ENCODE measurements at regions not wholly inside any gene's neighbourhood (a gene's known extent, or its start where the extent isn't known, plus 50 kb on each side); places are given as distances from the start of the nearest gene placed in this dataset.

DNA sequence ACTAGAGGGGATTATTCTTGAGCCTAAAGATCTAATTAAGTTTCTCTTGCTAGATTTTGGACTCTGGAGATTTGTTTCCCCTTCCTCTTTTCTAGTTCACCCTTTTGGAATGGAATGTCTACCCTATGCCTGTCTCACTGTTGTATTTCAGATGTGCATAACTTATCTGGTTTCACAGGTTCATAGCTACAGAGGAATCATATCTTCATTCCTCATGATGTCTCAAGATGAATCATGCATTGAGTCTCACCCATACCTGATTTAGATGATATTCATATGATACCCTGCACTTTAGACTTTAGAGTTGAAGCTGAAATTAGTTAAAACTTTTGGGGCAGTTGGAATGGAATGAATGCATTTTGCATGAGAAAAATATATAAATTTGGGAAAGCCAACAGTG, 246.7 kb downstream of the HS3ST1 start:
- DNase-seq, result no peak

DNA sequence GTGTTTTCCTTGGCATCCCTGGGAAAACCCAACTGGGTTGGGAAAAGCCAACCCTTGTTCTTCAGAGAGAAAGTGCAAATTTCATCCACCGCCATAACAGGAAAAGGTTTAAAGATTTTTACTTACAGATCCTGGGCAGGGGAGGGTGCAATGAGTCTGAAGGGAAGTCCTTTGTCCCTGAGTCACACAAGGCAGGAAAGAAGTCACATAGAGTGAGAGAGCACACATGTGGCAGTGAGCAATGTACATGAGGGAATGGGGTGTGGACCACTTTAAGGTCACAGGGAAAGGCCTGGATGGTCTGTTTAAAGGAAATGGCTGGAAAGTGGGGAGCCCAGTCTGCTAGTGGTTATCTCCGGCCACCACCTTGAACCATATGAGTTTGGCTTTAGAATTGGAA, 248.9 kb downstream of the HS3ST1 start:
- DNase-seq, result no peak

DNA sequence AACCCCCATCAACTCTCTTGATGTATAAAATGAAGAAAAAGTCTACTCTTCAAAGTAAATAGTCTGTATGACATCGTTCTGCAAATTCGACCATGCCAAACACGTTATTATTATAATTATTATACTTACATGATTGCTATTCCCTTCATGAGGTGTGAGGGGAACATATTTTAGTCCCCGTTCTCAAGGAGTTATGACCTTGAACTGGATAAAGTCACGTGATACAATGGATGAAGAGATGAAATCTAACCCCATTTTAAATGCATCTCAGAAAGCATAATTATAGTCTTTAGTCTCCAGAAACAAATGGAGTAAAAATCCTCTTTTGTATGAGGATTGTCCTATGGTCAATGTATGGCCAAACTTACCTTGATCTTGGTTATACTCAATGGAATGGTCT, 250.3 kb downstream of the HS3ST1 start:
- no peak for DNase-seq

DNA sequence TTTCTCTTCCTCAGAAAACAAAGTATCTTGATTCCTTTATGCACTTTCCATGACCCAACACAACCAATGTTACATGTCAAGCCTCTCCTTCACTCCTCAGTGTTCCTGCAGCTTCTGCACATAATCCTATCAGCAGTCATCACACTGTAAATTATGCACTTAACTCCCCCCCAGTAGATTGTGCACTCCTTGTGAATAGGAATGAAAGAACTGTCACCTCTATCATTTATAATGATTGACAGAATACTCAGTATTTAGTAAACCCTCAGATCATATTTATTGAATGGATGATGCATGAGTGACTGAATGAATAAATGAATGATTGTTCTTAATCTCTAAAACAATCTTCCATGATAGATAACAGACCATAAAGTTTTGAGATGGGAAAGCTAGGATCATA, 253.3 kb downstream of the HS3ST1 start:
- no peak for DNase-seq

DNA sequence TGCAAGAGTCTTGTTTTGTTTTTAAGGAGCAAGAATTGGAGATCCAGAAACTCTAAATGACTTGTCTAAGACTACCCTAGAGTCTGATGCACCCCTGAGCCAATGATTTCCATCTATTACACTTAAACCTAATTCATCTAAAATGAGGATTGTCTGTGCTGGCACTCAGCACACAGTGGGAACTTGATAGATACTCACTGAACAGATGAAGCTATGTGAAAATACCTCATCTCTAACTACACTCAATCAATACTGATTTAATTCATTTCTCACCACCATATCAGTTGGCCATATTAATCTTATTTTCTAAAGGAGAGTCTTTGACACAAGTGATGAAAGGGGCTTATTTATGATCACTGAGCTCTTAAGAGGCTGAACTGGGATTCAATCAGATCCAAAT, 262.1 kb downstream of the HS3ST1 start:
- DNase-seq, result no peak

DNA sequence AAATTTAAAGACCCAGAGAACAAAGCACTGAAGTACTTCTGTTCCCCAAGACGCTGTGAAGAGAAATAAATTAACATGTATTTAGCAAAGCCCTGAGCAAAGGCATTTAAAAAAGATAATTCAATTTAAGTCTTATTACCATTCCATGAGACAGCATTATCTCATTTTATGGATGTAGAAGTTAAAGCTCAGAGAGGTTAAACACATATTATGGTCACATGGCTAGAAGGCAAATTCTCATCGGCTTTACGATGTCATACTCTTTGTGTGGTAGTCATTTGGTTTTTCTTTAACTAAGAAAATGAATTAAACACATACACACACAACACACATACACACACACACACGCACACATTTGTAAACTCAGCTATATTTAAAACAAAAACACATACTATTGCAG, 262.7 kb downstream of the HS3ST1 start:
- DNase-seq, result no peak

DNA sequence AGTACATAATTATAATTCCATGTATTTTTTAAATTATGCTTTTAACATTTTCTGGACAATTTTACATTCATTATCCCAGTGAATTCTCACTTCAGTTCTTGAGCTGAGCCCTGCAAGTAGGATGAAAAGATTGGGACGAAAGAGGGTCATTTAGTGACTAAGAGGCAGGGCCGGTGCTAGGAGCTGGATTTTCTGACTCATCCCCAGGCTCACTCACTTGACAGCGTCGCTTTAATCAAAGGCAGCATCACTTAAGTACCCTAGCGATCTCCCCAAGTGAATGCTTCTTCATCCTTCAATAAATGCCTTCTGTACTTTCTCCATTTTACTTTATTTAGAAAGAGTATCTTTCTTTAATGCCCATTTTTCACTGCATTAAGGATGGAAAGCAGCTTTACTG, 263.6 kb downstream of the HS3ST1 start:
- no peak for DNase-seq

DNA sequence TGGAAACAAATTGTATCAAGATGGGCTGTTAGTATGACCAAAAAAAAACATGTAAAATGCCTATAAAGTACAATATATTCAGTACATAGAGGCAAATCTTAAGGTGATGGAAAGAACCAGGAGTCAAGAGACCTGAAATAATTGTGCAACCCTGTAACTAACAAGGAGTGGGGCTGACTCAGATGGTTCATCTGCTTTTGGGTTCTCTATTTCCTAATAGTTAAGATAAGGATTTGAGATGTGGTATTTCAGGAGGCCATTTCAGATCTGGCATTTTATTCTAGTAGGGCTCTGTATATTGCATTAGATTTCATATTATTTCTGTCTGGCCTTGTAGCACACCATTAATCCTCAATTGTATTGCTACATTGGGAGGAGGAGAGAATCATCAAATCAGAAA, 268.4 kb downstream of the HS3ST1 start:
- DNase-seq, result no peak

DNA sequence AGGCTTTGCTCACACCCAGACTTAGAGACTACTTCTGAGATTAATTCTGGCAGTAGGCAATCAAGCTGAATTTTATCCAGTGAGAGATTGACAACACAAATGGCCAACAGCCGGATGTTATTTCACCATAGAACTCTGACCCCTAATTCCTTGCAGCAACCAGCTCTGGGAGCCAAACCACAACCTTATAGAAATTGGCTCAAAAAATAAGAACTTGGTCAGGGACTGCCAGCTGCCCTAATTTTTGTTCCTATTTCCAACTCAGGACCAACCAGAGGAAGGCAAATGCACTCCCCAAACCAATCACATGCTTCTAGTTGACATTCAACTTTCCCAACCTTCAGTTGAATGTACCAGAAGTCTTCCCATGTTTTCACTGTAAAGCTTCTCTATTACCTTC, 269.7 kb downstream of the HS3ST1 start:
- no peak for DNase-seq

DNA sequence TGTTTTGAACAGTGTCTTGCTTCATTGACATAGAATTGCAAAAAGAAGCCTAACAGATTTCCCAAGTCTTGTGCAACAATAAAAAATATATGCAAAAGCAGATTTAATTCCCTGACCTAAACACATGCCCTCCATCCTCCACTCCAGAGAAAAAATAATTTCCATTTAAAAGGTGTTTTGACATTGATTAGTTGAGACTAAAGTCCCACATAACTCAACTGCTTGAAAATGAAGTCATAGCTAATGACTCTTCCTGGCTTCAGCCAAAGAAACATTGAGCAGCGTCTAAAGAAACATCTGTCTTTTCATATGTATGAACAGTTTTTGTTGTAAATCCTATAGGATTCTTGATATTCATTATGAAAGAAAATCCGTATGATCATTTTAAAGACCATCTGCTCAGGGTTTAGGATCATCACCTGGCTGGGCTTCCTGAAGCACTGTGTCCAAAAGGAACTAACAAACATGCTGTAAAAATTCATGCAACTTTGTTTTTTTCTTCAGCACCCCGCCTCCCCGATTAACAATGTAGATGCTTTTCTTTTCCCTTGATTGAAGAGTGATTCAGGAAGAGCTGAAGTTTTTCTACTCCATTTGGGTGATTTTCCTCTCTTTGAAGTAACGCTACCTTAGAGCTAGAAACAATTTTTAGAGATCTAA, 273.4 kb downstream of the HS3ST1 start:
- no peak for DNase-seq

DNA sequence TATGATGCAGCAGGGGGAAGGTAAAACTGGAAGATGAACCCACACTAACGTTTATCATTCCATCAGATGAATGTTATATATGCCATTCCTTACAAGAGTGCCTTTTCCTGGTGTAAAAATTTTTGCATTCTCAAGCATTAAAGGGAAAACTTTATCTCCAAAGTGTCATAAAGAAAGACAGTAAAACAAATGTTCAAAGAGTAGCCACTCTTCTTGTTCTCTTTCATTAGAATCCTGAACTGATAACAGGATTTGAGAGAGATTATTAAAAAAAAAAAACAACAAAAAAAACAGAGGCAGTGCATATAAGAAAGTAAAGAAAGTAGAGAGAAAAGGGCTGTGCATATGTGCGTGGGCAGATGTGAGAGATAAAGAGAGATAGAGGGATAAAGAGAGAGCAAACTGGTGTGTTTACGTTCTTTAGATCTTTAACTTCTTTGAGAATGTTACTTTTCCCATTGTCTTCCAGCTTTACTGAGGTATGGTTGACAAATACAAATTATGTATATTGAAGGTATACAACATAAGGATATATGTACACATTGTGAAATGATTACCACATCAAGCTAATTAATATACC, 275.4 kb downstream of the HS3ST1 start:
- no peak for DNase-seq

DNA sequence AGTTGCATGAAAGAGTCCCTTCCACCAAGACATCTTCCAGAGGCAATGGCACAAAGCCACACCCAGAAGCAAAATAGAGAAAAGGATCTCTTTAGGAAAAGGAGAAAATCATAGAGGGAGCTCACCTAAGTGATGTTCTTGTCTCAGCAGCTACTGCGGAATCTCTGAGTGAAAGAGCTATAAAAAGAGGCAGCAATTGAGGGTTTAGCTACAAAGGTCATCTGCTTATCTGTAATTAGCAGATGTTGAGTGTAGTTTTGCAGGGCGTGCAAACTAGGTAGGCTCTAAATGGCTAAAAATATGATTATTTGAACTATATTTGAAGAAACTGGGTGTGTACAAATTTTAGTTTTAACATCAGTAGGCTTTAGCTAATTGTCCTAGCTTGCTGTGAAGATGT, 276.0 kb downstream of the HS3ST1 start:
- no peak for DNase-seq

DNA sequence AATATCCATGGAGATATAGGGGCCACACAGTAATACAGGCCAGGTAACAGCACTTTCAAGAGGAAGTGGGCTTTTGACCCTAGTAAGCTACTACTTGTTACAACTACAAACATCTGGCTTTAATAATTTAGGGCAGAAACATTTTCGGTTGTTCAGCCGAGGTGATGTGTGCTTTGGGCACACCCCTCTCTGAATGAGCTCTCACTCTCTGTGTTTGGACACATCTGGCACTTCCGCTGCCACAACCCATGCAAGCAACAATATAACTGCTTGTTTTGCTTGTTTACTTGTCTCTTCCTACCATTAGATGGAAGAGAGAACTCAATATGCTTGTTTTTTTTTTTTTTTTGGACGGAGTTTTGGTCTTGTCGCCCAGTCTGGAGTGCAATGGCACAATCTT, 277.2 kb downstream of the HS3ST1 start:
- DNase-seq, result no peak

DNA sequence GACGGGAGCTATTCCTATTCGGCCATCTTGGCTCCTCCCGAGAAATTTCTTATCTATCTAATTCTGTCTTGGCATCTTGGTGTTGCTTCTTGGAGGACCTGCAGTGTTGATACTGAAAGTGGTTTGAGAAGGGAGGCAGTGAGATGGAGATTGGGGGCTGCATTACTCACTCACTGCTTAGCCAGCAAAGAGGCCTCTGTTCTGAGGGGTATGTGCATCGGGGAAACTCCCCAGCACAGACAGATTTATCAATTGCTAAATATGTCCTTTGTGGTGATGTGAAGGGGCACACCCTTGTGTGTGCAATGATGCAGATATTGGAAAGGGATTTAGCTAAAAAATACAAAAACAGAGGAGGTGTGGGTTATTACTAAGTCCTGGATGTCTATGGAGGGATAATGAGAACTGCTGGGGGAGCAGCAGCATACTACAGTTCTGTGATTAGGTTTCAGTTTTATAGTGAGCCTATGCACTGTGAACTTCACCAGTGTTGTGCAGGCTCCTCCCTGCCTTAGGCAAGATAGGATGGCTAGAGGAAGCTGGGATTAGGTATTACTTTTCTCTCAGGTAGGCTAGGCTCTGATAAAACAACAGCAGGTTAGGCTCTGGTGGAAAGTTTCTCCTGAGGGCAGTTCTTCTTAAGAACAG, 279.0 kb downstream of the HS3ST1 start:
- no peak for DNase-seq

DNA sequence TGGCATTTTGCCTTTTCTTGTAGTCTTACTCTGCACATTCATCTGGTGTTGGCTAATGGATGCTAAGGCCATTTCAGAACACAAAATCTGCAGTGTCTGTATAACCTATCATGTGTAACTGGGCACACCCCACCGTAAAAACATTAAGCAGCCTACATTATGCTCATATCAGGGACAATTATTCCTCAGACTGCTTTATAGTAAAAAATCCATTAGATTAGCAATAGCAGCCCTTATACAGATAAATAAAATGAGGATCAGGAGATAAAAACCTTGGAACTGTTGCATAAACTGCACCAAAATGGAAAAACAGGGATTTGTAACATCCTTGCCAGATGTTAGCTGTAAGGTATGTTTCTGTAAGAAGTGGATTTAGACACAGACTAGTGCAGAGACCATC, 288.8 kb downstream of the HS3ST1 start:
- no peak for DNase-seq

DNA sequence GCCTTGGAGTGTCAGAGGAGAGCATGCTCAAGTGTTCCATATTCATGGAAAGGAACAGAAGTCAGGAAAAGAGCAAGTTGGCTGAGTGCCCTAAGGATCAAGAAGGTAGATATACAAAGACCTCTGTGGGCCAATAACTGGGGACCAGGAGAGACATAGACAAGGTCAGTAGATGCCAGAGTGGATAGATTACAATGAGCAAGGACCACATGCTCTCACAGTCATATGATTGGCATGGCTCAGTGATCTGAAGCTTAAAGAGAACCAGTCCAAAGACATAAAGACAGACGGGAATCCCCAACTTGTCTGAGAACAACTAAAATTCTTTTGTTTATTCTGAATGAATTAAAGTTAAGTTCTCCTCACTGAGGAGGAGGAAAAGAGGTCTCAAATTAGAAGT, 289.7 kb downstream of the HS3ST1 start:
- no peak for DNase-seq

DNA sequence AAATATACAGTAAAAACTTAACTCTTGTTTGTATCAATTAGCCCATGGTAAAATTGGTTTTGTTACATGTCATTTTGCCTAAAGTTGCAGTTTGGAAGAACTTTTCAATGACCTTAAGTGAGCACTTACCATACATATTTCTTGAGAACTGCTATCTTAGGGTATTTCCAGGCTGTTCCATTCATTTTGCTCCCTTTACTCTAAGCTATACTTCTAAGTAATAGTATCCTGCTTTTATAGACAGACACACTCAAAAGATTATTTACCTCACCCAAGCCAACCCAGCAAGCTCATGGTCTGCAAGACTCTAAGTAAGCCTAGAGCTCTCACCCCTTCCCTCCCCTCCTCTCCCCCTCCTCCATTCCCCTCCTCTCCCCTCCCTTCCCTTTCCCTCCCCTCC, 294.0 kb downstream of the HS3ST1 start:
- no peak for DNase-seq

DNA sequence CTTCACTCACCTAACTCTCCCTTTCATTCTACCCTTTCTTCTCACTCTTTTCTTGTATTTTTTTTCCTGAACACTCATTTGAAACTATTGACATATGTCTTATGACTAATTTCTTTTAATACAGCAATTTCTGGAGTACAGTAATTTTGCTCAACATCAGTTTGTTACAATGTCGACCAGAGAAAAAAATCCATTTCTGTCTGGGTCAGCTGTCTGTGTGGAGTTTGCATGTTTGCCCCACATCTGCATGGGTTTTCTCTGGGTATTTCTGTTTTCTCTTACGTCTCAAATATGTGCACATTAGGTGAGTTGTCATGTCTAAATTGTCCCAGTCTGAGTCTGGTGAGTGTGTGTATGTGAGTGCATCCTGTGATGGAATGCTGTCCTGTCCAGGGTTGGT, 294.8 kb downstream of the HS3ST1 start:
- DNase-seq, result no peak

DNA sequence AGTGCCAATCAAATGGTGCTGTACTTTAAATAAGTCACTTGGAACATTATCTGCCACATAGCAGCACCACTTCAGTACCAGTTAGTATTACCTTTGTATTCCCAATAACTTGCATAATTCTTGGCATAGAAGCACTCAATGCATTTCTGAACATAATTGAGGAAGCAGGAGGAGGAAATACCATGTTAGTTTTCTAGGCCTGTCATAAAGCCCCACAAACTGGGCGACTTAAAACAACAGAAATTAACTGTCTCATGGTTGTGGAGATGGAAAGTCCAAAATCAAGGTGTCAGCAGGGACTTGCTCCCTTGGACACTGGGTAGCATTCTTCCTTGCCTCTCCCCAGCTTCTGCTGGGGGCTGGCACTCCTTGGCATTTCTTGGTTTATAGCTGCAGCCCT, 296.2 kb downstream of the HS3ST1 start:
- no peak for DNase-seq

DNA sequence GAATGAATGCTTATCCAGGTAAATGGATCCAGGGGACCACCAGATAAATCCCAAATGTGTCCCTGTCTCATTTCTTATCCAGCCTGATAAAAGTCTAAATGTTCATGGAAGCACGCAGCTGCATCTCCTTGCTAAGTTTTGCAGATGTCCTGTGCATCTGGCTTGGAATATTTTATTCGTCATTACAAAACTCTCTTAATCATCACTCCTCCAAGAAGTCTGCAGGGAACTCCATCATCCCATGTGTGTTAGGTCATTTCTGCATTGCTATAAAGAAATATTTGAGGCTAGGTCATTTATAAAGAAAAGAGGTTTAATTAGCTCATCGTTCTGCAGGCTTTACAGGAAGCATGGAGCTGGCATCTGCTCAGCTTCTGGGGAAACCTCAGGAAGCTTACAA, 297.2 kb downstream of the HS3ST1 start:
- DNase-seq, result no peak

DNA sequence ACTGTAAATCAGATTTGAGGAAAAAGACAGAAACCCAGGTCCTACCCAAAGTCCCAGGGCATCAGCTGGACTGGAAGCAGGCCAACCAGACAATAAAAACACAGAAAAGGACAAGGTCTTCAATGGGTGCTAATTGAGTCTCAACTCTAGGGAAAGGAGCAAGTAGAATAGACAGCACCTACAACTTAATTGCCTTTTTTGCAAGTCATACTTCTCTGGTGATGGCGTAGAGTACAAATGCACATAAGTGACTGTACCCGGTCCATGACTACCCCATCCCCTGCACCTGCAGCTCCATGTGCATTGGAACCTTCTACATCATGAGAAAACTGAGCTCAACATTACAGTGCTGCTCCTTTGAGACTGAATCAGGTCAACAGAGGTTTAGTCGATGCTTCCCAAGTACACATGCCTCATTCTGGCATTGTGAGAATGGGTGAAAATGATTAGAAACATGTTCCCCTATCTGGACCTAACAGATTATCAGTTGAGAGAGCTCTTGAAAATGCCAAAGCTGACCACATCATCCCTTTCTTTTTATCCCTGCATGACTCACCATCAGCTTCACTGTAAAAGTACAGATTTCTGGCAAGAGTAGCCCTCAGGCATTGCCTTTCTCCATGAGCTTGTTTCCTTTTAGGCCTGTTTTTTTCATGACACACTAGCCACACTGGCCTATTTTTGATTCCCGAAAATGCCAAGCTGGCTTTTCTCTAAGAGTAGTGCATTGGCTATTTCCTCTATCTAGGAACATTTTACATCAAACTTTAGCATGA, 298.3 kb downstream of the HS3ST1 start:
- DNase-seq, result no peak

DNA sequence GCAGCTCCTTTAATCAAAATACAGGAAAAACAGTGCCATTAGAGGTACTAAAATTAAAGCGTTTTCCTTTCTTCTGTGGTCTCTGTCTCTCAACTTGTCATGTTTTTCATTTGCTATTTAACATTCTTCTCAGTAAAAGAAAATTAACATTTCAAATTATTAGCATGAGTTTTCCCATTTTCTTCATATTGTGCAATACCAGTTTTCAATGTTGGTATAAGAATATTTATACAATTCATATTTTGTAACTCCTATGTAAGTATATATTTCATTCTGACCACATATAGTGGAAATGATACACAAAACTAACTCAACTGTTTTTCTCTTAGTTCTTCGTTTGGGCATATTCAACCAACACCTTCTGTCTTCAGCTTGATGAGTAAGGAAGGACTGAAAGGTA, 308.3 kb downstream of the HS3ST1 start:
- DNase-seq, result no peak

DNA sequence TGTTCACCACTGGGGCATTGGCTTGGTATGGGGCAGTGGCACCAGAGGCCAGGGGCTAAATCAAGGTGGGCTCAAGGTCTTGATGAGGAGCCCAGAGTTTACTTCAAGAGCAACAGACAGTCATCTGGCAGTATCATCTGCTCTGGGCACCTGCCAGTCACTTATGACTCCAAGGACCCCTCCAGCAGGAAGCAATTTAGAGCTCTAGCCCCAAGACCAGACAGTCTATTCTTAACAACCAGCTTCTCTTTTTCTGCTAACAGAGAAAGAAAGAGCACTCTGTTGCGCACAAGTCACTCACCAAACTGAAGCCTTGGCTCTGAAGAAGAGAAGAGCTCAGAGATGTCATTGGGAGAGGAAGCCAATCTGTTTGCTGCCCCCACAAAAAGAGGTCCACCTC, 309.2 kb downstream of the HS3ST1 start:
- DNase-seq, result no peak

DNA sequence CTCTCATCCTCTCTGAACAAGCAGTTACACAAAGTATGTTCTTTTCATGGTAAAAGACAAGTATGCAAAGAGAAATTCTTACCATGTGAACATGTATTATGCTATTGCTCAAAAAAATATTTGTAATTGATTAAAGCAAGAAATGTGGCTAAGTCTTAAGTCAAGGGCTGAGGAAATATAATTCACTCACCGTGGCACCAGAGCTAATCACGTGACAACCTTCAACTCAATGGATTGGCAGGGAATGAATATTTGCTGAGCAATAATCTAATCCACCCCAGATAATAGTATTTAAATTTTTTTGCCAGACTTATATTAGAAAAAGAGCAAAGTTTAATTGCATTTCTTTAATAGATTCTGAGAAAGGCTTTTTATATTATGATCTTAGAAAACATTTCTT, 310.2 kb downstream of the HS3ST1 start:
- no peak for DNase-seq

Measured in EL (cell line).